Occipital lobe (tissue), 1 donor: ENCODE measurements at regions not wholly inside any gene's neighbourhood (a gene's known extent, or its start where the extent isn't known, plus 50 kb on each side); places are given as distances from the start of the nearest gene placed in this dataset.
"Not testable (repeated sequence)": the region's sequence is repeated elsewhere in the genome, so short reads cannot be mapped to it uniquely, and the experiment has no call there.

Experiments
- DNase-seq: peaks from one replicate; lab custom pipeline; 2025; lab: John Stamatoyannopoulos, UW

DNA sequence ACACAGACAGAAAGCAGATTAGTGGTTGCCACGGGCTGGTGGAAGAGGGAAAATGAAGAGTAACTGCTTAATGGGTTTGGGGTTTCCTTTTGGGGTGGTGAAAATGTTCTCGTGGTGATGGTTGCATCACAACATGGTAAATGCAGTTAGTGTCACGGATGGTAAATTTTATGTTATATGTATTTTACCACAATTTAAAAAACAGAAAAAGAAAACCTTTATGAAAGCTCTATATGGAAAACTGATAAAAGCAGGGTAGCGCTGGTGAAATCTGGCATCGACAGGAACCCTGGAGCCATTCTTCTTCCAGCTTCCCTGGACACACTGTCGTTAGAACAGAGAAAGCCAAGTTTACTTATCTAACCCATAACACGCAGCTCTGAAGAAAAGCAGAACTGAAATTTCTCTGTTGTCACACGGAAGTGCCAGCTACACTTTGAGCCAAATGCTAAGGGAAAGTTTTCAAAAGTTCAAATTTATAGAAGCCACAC, 287.7 kb upstream of the NR2F2 start:
- DNase-seq = no peak

DNA sequence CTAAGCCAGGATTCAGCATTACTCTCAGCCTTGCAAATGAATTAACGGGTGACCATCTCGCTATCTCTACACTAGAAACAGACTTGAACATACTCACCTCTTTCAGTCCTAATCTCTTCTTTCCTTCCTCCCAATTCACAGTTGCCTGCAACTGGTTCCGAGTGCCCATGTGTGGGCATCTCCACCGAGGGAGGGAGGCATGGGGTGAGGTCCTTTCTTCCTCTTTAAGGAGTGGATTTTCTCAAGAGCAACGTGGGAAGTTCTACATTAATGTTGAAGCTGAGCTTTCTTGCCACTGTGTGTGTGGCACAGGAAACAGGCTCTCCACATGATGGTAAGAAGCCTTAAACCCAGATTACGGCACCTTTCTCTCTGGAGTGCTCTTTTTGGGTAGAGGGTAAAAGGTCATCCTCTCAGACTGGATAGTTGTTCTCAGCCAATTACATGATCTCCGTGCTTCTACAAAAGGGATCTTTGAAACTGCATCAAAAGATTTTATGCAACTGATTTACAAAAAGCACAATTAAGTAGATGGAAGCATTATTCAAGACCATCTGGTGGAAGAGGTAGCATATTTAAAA, 286.8 kb upstream of the NR2F2 start:
- no peak for DNase-seq

DNA sequence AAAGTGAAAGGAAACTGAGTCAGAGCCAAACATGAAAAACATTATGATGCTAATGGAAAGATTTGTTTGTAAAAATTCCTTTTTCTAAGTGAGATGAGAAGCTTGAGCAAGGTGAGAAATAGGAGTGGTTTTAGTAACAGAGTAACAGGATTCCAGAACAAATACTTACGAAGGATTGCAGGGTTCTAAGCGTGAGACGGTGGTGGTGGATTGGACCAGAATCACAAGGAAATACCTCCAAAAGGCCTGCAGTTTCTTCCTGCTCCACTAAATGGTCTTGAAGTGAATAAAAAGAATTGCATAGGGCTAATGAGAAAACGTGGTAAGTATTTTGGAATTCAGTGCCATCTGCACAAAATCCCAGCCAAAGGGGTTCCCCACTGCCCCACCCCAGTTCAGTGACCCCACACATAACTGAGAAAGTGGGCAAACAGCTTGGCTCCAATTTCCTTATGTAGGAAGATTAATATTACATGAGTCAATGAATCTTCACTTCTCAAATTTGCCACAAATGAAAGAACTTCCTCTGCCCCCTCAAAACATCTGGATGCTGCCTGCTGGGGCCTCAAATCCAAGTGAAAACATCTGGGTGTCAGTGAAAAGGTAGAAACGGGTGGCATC, 283.8 kb upstream of the NR2F2 start:
- DNase-seq = no peak

- DNase-seq = no peak
Measured at GRCh38 chr15:96047255-96047931, 283.1 kb upstream of the NR2F2 start.

GRCh38 chr15:96049323-96049722, 281.2 kb upstream of the NR2F2 start:
- no peak for DNase-seq

GRCh38 chr15:96049766-96050165, 280.7 kb upstream of the NR2F2 start:
- no peak for DNase-seq

- no peak for DNase-seq
Measured at GRCh38 chr15:96051598-96051997, 278.9 kb upstream of the NR2F2 start.

DNA sequence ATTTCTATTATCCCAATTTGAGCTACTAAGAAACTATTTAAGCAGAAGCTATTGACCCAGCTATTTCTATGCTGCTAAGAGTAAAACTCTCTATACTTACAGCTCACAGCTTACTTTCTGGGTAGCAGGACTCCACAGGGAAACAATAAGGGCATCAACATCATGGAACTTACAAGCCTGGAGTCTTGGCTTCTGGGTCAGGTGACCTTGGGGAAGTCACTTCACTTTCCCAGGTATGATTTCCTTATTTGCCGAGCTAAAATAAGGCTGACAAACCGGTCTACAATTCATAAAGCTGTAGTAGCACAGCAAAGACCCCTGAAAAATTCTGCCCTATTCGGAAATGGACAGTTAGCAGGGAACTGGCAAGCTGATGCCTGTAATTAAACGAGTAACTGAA, 278.3 kb upstream of the NR2F2 start:
- DNase-seq = no peak

GRCh38 chr15:96052572-96053030, 277.9 kb upstream of the NR2F2 start:
- no peak for DNase-seq

DNA sequence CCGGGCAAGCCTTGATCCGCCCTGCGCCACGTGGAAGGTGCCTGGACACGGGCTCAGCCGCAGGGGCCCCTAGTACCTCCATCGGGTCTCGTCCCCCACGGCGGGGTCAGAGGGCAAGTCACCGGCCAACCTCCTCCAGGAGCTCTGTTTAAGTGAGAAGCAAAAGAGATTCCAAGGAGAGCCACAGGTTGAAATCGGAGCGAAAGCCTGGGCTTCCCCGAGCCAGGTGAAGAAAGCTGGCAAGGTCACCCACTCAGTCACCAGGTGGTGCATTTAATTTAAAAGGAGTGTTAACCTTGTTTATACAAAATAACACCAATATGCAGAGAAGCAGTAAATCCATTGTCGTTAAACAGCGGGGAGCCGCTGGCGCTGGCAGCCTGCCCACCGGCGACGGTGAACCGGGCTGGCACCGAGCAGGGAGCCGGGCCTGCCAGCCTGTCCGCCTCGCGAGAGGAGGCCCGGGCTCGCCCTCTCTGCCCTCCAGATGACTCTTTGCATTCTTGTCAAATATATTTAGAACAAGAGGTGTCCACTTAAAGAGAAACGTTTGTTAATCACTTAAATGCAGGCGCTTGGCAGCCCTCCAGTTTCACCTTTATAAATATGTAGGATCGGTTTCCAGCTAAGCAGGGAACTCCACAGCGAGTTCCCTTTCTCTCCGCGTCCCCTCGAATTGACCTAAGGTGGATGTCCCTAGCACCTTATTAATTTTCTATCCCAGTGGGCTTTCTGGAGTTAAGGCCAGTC, 277.3 kb upstream of the NR2F2 start:
- no peak for DNase-seq

DNA sequence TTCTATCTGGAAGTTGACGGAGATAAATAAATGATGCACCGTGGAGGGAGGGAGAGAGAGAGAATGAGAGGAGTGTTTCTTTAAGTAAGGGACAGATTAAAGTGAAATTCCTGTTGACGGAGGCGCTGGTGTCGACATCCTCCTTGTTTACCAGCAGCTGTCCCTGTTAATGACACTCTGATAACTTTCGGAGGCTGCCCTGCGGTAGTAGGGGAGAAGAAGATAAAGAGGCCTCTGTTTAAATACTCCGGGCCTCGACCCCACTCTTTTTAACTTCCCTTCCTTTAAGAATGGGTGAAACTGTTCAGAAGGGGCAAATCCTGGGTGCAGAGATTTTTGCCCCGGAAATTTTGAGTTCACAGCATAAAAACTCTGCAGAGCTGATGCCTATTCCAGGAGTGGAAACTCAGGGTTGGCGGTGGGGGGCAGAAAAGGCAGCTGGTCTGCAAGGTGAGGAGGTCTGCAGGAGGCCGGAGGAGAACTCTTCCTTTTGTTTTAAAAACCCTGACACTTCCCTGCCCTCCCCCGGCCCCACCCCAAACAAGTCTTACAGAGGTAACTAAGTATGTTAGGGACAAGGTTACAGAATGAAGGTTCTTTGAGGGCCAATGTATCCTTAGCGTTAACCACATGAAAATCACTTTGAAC, 276.6 kb upstream of the NR2F2 start:
- no peak for DNase-seq

- DNase-seq = no peak
Measured at GRCh38 chr15:96054621-96055020, 275.9 kb upstream of the NR2F2 start.

DNA sequence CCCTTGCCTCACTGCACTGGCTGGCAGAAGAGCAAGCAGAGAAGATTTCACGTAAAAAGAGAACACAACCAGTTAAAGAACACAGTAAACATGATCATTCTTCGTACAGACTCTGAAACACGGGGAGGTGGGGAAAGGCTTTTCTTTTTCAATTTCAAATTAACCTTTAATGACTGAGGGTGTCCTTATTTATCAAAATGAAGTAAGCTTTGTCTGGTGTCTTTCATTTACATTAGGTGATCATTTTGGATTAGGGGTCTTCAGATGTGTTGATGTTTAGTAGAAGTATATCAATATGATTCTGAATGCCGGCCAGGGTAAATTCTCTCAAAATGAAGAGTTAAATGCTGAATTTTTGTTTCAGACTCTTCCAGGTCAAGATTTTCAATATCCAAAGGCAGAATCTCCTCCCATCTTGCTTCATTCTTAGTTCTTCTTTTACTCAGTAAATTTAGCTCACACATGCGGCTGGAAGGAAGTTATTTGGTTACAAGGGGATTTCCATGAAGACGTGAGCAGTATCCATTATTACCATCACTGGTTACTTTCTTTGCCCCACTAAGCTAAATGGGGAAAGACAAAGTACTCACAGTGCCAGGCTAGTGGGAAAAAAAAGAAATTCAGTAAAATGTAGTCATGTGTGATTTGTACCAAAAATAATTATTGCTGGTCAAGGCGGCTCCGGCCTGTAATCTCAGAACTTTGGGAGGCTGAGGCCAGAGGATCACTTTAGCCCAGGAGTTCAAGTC, 272.2 kb upstream of the NR2F2 start:
- no peak for DNase-seq

DNA sequence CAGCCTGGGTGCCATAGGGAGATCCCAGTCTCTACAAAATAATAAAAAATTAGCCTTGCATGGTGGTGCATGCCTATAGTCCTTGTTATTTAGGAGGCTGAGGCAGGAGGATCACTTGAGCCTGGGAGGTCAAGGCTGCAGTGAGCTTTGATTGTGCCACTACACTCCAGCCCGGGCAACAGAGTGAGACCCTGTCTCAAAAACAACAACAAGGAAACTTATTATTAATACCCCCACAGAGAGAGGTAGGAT, 271.7 kb upstream of the NR2F2 start:
- not testable (repeated sequence) for DNase-seq

DNA sequence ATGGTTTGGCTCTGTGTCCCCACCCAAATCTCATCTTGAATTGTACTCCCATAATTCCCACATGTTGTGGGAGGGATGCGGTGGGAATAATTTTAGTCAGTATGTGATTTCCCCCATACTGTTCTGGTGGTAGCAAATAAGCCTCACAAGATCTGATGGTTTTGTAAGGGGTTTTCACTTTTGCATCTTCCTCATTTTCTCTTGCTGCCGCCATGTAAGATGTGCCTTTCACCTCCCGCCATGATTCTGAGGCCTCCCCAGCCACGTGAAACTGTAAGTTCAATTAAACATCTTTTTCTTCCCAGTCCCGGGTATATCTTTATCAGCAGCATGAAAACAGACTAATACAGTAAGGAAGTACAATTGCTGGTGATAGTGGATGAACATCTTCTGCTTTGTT, 269.9 kb upstream of the NR2F2 start:
- not testable (repeated sequence) for DNase-seq

DNA sequence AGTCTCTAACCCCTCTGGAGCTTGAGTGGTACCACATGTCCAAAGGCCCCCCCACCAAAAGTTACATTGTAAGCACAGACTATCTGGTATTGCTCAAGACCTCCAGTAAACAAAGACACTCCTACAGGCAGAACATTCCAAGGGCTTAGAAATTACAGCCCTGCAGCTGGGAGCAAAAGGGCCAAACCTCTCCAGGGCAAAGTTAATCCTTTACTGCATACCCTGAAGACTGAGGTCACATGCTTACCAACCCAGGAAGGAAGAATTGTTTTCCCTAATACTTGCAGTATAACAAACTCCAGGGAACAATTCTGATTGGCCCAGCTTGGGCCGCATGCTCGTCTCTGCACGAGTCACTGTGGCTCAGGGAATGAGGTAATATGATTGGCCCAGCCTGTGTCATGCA, 266.1 kb upstream of the NR2F2 start:
- DNase-seq = no peak

GRCh38 chr15:96066126-96066525, 264.4 kb upstream of the NR2F2 start:
- no peak for DNase-seq

- no peak for DNase-seq
Measured at GRCh38 chr15:96066852-96067495, 263.5 kb upstream of the NR2F2 start.

GRCh38 chr15:96067677-96068076, 262.8 kb upstream of the NR2F2 start:
- DNase-seq = no peak

DNA sequence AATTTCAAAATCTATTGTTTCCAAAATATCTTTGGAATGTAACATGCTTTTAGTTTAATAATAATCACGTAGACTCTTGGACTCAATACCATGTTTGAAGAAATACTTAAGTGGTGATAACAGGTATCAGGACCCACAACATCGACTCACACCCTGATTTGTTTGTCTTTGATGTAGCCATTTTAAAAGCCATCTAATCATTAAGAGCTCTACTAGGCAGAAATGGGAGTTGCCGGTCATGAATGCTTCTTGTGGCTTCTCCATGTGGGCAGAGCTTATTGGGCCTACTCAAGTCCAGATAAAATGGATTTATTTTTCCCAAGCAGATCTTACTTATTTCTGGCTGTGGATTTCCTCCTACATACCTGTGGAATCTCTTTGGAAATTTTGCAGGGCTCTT, 261.6 kb upstream of the NR2F2 start:
- no peak for DNase-seq

- no peak for DNase-seq
Measured at GRCh38 chr15:96070636-96071035, 259.9 kb upstream of the NR2F2 start.
